HG03442 (cell line): ENCODE measurements at regions not wholly inside any gene's neighbourhood (a gene's known extent, or its start where the extent isn't known, plus 50 kb on each side); places are given as distances from the start of the nearest gene placed in this dataset.

Source experiments
- ATAC-seq: cut with Tn5 transposase; IDR thresholded peaks from one replicate; pipeline ENCODE4 v1.9.1; 2021; ENCODE audit warnings: mild to moderate bottlenecking, moderate library complexity; ENCODE audit not compliant: unreplicated experiment

DNA sequence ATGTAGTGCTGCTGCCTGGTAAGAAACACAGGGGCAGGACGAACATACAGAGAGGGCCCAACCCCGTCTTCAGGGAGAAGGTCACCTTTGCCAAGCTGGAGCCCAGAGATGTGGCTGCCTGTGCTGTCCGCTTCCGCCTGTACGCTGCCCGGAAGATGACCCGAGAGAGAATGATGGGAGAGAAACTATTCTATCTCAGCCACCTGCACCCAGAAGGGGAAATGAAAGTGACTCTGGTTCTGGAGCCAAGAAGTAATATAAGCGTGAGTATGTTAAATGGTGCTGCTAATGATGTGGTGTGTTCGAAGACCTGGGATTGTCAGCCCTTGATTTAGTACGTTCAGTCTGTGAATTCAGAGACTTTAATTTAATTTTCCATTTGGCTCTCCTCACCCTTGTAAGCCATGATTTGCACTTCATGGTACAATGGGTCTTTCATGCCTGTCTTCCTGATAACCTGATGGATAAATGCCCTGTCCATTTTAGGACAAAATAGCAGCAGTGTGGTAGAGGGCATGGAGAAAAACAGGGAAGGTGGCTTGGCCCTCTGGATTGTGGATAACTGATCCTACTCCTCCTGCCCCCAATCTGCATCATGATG, 318.9 kb downstream of the SNAPC1 start:
- ATAC-seq: peak; percentile 92

DNA sequence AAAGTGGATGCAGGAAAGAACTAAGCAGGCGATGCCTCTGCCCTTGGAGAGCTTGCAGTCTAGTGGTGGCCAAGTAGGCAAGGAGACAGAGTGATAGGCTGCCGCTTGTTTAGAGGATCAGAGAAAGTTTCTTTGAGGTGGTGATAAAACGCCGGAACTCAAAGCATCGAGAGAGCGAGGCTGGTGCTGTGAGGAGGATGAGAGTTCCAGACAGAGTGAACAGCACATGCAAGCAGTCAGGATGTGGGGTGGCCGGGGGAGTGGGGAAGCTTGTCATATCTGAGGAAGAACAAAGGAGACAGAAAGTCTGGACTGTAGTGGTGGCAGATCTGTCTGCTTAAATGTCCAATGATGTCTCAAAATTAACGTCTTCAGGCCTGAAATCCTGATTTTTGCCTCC, 319.7 kb downstream of the SNAPC1 start:
- no peak for ATAC-seq

DNA sequence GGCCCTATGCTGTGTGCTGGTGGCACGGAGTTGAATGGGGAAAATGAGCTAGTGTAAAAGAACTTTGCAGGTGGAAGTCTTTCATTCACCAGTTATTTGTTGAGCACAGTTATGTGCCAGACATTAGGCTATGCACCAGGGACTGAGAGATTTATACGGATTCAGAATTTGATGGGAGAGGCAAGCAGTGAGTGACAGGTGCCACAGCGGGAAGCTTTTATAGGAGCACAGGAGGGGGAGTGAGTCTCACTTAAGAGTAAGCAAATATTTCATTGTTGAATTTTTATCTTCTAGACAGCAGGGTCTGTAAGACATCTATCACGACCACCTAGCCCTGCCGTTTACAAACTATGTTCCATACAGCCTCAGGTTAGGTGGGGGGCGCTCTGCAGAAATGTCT, 320.6 kb downstream of the SNAPC1 start:
- ATAC-seq: no peak

DNA sequence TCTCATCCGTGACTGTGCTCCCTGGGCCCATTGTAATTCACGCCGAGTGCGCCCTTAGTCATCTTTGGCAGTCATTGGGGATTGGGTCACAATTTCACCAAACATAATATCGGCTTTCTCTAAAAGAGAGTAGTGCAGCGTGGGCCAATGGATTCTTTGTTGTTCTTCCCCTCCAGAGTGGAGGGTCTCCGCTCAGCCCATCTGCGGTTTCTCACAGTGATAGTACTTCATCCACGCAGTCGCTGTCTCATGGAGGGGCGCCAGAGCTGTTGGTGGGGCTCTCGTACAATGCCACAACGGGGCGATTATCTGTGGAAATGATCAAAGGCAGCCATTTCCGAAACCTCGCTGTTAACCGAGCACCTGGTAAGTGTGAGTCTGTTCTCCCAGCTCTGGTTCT, 321.8 kb downstream of the SNAPC1 start:
- ATAC-seq: no peak

DNA sequence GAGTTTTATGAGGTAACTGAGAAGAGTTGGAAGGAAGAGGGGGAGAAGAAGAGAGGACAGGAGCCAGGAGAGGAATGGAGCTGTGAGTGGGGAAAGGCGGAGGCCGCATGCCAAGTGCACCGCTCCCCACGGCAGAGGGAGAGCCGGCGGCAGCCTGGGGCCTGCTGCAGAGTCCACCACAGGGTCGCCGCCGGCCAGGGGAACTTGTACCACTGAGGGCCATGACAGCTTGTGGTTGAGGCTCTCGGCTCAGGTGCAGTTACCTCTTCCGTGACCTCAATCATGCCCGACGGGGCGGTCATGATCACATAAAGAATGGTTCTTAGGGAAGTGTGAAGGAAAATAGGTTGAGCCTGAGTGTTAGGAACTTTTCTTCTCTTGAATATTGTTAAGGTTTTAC, 325.0 kb downstream of the SNAPC1 start:
- ATAC-seq: no peak

DNA sequence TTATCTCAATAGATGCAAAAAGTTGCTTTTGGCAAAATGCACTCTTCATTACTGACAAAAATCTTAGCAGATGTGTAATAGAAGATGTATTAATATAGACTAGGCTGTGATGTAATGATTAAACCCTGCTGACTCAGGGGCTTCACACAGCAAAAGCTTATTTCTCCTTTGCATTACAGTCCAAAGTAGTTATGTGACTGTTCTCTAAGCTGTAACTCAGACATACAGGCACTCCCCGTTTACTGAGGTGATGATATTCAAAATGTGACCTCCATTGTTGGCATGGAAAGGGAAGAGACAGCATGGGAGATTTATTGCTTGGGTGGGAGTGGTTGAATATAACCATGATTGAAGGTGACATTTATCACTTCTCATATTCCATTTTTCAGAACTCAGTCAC, 331.5 kb downstream of the SNAPC1 start:
- ATAC-seq: no peak

DNA sequence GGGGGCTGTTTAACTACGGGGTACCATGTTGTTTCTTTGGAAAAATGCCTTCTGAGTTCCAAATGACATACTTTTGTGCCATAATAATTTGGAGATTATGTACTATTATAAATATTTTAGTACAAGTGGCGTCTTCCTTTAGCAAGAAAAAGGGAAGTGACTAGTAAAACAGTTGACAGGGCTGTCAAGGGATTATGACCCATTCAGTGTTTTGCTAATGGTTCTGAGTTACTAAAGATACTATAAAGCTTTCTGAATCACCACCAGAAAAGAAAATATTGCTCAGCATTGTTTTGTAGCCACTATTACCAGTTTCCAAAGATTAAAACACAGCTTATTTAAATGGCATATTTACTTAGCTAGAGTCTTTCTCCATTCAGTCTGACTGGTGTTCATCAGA, 334.9 kb downstream of the SNAPC1 start:
- ATAC-seq: no peak

DNA sequence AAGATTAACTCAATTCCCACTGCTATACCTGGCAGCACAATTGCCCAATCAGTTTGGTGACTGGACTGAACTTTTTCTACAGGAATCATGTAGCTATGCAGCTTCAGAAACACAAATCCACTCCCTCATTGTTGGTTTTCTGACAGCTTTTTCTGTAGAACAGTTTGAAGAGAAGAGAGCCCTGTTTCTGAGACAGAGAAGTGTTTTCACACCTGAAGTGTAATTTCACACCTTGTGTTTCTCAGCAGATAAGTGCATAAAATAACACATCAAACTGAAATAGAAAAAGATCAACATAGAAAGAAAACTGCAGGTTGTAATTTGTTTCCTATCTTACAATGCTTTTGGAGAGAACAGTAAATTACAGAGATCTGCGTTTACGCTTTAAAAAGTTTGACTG, 335.6 kb downstream of the SNAPC1 start:
- no peak for ATAC-seq

DNA sequence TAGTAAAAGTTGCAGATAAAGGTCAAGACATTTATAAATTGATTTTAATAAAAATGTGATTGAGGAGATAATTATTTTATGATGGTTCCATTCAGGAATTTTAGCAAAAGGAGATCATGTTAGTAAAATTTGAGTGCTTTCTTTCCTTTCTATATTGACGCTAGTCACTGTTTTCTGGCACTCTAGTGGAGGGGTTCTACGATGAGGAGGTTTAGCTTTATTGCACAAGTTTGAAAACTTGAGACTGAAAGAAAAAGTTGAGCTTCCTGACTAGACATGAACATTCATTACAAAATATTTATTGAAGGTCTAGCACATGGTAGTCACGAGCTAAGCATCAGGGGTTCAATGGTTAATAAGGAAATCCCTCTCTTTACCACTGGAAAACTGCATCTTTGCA, 336.1 kb downstream of the SNAPC1 start:
- no peak for ATAC-seq

DNA sequence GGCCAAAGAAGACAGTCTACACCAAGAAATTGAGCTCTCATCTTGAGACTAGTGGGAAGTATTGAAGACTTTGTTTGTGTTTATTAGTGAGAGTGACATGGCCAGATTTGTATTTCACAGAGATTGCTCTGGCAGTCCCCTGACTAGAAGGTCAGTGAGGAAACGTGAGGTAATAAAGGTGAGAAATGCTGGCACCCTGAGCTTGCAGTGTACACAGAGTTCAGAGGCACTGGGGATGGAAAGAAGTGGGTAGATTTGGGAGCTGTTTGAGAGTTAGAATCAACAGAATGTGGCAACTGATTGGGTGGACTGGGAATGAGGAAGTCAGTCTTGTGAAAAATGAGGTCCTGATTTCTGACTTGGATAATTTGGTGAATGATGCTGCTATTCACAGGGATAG, 336.9 kb downstream of the SNAPC1 start:
- no peak for ATAC-seq

DNA sequence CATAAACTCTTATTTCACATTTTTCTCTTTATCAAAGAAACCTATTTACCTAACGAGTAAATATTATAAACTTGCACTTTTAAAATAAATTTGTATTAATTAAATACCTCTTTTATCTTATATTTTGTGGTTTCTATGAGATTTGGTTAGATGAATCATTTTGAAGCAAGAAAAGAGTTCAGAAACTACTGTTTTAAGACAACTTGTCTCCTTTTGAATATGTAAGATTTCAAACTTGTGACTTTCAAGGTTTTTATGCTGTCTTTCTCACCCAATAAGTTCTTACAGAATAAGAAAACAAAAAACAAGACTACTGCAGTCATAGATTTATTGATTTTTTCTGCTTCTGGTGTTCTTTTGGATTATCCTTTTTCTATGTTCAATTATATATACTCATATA, 339.0 kb downstream of the SNAPC1 start:
- no peak for ATAC-seq

DNA sequence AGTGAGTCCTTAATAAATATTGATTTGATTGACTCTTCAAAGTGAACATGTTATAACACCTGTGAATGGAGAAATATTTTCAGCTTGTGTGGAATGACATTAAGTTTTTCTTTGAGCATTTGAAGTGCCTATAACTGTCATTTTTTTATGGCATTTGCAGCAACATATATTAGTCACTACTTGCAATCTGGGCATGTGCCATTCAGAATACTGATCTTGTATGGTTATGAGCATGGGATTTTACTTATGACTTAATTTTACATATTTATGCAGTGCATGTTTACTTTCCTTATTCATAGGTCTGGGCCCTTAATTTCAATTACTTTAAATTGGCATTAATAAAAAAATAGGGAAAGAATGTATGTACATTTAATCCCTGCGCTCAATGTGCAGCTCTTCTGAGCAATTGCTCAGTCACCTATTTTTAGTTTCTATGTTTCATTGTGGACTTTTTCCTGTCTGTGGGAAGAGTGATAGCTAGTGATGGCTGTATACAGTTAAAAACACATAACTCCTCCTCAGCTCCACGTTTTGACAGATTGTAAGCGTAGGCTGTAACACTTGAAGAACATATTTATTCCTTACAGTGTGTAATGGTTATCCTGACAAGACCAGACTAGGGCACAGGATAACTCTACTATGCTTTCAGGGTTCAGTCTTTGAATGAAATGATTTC, 339.6 kb downstream of the SNAPC1 start:
- no peak for ATAC-seq

DNA sequence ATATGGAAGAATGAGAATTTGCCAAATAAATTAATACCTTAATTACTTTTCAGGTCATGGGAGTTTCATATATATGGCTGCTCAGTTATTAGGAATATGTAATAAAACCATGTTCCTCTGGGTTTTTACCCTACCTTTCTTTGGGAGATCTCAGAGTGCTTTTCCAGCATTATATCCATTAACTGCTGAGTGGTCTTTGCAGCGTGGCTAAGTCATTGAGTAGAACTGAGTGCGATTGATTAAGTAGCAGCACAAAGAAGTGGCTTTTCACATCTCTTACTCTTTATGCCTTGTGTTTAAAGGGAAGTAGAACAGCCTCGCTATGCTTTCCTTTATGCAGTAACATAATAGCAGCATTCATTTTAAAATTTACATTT, 340.1 kb downstream of the SNAPC1 start:
- ATAC-seq: no peak

DNA sequence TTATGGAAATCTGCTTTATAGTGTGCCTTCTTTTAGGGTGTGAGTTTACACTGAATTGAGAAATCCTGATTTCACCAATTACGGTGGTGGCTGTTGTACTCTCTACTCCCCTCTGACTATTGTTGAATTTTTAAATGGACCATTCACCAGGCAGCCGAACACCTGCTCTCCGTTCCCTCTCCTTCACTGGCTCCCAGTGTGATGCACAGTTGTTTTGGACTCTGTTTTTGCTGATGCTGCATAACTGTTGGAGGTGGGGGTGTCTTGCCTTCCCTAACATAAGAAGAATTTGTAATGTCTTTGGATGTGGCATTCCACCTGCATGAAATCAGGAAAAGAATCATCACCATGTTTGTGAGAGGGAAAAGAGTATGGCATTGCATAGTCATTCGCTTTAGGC, 341.2 kb downstream of the SNAPC1 start:
- ATAC-seq: no peak

DNA sequence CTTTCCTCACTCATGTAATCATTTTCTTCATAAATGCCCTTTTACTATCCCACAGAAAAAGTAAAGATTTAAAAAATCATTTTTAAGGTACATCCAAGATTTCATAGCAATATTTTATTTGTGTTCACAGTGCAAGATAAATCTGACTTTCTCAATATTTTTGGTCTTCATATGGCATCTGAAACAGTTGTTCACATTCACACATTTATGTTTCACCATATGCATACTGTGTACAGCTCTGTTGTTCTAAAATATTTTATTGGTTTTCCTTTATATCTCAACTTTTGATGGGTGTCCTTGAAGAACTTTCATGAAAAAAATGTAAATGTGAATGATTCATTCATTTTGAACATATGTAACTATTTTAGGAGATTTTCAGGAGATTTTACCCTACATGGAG, 348.7 kb downstream of the SNAPC1 start:
- ATAC-seq: no peak

DNA sequence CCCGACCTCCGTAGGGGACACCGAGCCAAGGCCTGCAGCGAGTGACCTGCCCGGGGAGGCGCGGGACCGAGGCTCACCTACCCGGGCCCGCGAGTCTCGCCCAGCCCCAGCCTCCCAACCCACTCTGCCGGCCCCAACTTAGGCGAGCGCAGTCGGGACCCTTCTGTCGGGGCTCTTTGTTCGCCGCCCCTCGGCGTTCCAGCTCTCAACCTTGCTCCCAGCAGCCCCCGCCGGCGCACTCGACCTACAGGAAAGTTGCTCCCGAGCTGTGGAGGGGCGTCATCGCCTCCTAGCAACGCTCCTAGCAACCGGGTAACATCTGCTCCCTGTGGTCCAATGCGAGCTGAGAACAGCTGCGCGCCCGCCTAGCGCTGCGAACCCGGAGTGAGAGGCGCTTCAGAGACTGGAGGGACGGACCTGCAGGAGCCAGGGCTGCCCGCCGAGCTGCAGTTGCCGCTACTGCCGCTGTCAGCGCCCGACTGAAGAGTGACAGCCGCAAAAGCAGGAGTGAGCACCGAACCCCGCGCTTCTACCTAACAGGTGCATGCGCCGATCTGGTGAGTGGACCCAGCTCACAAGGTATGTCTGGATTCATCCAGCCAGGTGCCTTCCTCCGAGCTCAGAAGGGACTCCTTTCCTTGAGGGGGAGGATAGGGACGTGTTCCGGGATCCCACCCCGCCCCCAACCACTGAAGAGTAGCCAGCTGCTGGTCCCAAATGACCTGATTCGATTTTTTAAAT, 355.0 kb downstream of the SNAPC1 start:
- ATAC-seq: peak; percentile 95

DNA sequence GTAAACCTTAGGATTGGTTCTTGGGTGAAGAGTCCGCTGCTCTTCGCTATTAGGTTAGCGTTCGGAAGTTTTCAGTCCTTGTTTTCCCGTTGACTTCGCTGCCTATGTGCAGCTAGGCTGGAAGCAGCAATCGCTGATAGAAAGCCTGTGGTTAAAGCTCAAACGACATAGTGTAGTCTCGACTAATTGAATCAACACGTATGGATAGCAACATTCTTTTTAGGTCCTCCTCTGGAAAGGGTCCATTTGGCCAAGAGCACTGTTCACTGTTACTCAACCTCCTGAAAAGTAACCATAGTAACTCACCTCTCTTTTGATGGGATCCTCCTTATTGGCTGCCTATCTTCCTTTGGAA, 355.5 kb downstream of the SNAPC1 start:
- ATAC-seq: no peak

DNA sequence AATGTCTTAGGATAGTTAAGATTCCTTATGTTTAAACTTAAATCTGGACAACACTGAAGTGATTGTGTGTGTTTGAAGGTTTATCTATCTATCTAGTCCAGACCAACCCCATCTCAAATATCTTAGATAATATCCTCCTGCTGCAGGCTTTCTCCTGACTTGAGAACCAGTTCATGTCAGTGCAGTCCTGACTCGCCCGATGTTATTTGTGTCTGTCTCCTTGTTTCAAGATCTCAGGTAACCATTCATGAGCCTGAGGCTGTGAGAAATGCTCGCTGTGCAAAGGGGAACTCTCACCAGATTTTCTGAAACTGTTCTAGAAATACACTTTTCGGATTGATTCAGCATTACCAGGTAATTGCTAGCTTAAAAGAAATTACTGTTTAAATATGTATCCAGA, 356.2 kb downstream of the SNAPC1 start:
- ATAC-seq: no peak

DNA sequence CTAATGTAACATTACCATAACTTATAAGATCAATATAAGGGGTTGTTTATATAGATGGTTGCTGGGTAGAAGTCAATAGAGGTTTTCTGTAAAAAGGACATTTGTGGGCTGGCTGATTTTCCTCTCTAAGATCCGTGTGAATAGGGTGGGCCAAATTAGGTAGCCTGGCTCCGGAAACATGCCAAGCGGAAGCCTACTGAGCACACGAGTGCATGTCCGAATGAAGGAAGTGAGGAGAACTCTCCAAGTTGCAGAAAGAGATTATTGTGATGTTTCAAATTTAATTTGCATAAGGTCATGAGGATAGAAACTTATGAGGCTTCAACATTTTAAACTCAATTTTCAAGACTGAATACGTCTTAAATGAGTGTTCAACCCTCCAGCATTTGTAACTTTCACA, 356.7 kb downstream of the SNAPC1 start:
- no peak for ATAC-seq

DNA sequence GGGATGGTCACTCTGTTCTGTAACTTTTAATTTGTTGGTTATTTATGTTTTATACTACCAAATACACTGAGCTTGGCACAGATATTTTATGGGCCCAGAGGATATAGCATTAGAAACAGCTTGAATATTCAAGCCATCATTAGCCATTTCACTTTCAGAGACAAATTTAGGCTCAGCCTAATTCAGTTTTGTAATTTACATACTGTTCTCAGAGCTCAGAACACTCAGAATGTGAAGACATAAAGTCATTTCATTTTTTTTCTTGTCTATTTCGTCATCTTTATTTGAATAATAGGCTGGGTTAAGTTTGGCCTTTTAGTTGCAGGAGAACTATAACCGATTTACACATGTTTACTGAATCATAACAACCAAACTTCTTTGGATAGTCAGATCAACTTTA, 361.7 kb downstream of the SNAPC1 start:
- ATAC-seq: no peak

DNA sequence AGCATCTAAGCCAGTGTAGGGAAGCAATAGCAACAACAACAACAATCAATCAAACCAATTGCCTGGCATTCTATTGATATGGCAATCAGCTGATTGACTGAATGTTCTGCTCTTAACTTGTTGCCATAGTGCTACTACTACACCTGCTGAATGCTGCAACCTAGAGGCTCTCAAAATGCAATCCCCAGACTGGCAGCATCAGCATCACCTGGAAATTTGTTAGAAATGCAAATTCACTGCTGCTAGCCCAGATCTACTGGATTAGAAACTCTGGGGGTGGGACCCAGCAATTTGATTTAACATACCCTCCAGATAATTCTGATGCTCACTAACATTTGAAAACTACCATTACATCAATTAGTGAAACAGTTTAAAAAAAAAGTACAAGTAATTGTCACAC, 363.6 kb downstream of the SNAPC1 start:
- ATAC-seq: no peak

DNA sequence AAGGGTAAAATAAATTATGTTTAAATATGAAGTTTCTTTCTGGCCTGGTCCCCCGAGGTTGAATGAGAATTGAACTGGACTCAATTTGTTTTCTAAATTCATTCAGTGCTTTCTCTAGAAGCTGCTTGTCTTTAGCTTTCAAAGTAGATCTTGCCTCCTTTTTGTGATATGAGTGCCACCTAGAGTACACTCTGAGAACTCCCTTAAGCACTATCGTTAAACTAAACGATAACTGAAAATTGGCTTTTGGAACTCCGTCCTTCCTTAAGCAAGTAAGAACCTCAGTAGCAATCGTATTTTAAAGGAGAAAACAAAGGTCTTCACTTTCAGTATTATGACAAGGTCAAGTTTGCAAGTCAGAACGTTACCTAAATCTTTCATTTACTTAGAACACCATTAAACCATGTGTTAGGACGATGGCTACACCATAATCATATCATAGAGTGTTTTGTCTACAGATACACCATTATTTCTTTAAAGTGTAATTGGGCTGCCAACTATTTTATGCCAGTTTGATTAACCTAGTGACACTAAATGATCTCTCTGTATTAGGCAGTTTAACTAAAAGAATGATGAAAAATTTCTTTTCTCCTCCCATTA, 364.8 kb downstream of the SNAPC1 start:
- peak; percentile 74 for ATAC-seq
